DND-41 (cell line): ENCODE measurements at regions not wholly inside any gene's neighbourhood (a gene's known extent, or its start where the extent isn't known, plus 50 kb on each side); places are given as distances from the start of the nearest gene placed in this dataset.

Experiments
- ATAC-seq: fragments of 200-7000 bp; cut with Tn5 transposase; 3 replicates; pipeline ENCODE4 v1.9.1; 2021; ENCODE audit warnings: low read depth; ENCODE audit not compliant: insufficient read depth
- DNase-seq: peaks from one replicate; pipeline ENCODE4 v3.0.0-alpha.2; 2020
- H2AFZ ChIP-seq: 2 replicates; pipeline ENCODE4 v1.6.0; 2012; ENCODE audit warnings: low read depth, low read length
- H3K27ac ChIP-seq: 2 replicates; pipeline ENCODE4 v1.5.1; 2012; ENCODE audit warnings: low read length, inconsistent platforms
- H3K27me3 ChIP-seq: fragments of 200-600 bp; sonication (generic); 2 replicates; pipeline ENCODE4 v1.6.0; 2012; ENCODE audit warnings: low read length, mild to moderate bottlenecking, inconsistent platforms; ENCODE audit not compliant: insufficient read depth, poor library complexity
- H3K36me3 ChIP-seq: 2 replicates; pipeline ENCODE4 v1.5.1; 2012; ENCODE audit warnings: low read length, inconsistent platforms; ENCODE audit not compliant: insufficient read depth
- H3K4me1 ChIP-seq: 2 replicates; pipeline ENCODE4 v1.5.1; 2012; ENCODE audit warnings: mild to moderate bottlenecking, low read length; ENCODE audit not compliant: insufficient read depth
- H3K4me2 ChIP-seq: 2 replicates; pipeline ENCODE4 v1.6.0; 2012; ENCODE audit warnings: mild to moderate bottlenecking, moderate library complexity, low read length, inconsistent platforms; ENCODE audit not compliant: insufficient read depth
- H3K4me3 ChIP-seq, 2 experiments: fragments of 200-600 bp in 1 of 2; shearing (Covaris generic) in 1 of 2; 2 replicates each; pipeline ENCODE4 v1.5.1; 2012 to 2016; ENCODE audit warnings: inconsistent platforms in 2 of 2, low read length in 2 of 2, mild to moderate bottlenecking in 2 of 2, low read depth in 1 of 2, moderate library complexity in 1 of 2
- H3K79me2 ChIP-seq: 2 replicates; pipeline ENCODE4 v1.6.0; 2012; ENCODE audit warnings: low read length, inconsistent platforms; ENCODE audit not compliant: insufficient read depth
- H3K9ac ChIP-seq: 2 replicates; pipeline ENCODE4 v1.6.0; 2012; ENCODE audit warnings: low read depth, mild to moderate bottlenecking, inconsistent platforms, low read length, moderate library complexity
- H3K9me3 ChIP-seq: 2 replicates; pipeline ENCODE4 v1.5.1; 2012; ENCODE audit warnings: low read length, moderate library complexity, mild to moderate bottlenecking, inconsistent platforms; ENCODE audit not compliant: insufficient read depth, severe bottlenecking
- H4K20me1 ChIP-seq: 2 replicates; pipeline ENCODE4 v1.6.0; 2012; ENCODE audit warnings: low read length; ENCODE audit not compliant: insufficient read depth
- EZH2 ChIP-seq: IDR thresholded peaks from 3 replicates; pipeline ENCODE4 v1.6.1; 2012; ENCODE audit warnings: borderline replicate concordance, low read depth, mild to moderate bottlenecking, moderate library complexity, low read length, inconsistent platforms; ENCODE audit not compliant: severe bottlenecking
- TF ChIP-seq, protein P1 (sequence below): IDR thresholded peaks from 2 replicates; pipeline ENCODE4 v1.5.1; 2012; ENCODE audit warnings: borderline replicate concordance, low read length, moderate library complexity, mild to moderate bottlenecking; ENCODE audit not compliant: poor library complexity, severe bottlenecking; ENCODE audit errors: extremely low read depth

DNA sequence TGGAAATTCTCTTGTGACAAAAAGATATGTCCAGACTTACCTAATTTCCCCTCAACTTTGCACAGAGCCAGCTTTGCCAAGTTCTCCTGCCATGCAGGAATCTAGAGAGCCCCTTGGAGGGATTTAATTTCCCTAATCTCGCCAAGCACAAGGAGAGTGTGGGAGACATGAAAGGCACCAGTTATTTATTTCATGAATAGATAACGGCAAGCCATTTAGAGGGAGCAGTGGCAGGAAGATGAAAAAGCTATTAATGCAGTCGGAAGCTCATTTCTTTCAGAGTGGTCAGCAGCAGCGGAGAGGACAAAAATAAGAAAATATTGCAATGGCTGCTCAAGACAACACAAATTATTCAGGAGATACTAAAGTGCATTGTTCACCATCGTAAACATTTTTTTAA is 150.9 kb upstream of the WSCD2 start:
- Histone ChIP-seq H3K4me2 (no peak overlapping the region), H3K9ac (no peak overlapping the region), H4K20me1 (no peaks in the 10 kb centered on the region), H3K27ac (no peak overlapping the region), H3K36me3 (no peaks in the 10 kb centered on the region), H3K4me1 (no peaks in the 10 kb centered on the region), H3K9me3 (no peaks in the 10 kb centered on the region), H3K4me3 (no peak overlapping the region), H2AFZ (no peak overlapping the region), H3K79me2 (no peaks in the 10 kb centered on the region), H3K27me3 (no peaks in the 10 kb centered on the region)
- DNase-seq (no peak), ATAC-seq (no peak)
- no peak for TF ChIP-seq EZH2
- TF ChIP-seq, protein P1, sequence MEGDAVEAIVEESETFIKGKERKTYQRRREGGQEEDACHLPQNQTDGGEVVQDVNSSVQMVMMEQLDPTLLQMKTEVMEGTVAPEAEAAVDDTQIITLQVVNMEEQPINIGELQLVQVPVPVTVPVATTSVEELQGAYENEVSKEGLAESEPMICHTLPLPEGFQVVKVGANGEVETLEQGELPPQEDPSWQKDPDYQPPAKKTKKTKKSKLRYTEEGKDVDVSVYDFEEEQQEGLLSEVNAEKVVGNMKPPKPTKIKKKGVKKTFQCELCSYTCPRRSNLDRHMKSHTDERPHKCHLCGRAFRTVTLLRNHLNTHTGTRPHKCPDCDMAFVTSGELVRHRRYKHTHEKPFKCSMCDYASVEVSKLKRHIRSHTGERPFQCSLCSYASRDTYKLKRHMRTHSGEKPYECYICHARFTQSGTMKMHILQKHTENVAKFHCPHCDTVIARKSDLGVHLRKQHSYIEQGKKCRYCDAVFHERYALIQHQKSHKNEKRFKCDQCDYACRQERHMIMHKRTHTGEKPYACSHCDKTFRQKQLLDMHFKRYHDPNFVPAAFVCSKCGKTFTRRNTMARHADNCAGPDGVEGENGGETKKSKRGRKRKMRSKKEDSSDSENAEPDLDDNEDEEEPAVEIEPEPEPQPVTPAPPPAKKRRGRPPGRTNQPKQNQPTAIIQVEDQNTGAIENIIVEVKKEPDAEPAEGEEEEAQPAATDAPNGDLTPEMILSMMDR: no peak

DNA sequence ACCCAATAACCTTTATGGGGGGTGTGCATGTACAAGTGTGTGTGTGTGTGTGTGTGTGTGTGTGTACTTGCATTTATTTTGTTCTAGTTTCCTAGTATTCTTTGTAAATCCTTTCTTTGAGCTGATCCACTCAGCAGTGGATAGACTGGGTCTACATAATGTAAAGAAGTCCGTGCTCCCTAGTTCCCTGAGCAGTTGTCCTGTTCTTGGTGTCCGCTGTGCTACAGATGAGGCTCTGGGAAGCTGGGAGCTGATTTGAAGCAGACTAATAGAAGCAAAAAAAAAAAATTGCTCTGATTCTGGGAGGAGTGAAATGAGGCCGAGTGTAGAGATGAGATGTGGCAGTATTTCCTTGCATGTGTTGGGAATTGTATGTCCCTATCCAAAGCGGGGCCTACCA is 150.4 kb upstream of the WSCD2 start:
- Histone ChIP-seq H3K36me3 (no peaks in the 10 kb centered on the region), H3K9ac (no peak overlapping the region), H3K4me3 (no peak overlapping the region), H3K27ac (no peak overlapping the region), H4K20me1 (no peaks in the 10 kb centered on the region), H3K4me2 (no peak overlapping the region), H3K79me2 (no peaks in the 10 kb centered on the region), H3K4me1 (no peaks in the 10 kb centered on the region), H3K27me3 (no peaks in the 10 kb centered on the region), H2AFZ (no peak overlapping the region), H3K9me3 (no peaks in the 10 kb centered on the region)
- ATAC-seq: no peak
- DNase-seq: no peak
- TF ChIP-seq, protein P1: no peak
- TF ChIP-seq EZH2: no peak

DNA sequence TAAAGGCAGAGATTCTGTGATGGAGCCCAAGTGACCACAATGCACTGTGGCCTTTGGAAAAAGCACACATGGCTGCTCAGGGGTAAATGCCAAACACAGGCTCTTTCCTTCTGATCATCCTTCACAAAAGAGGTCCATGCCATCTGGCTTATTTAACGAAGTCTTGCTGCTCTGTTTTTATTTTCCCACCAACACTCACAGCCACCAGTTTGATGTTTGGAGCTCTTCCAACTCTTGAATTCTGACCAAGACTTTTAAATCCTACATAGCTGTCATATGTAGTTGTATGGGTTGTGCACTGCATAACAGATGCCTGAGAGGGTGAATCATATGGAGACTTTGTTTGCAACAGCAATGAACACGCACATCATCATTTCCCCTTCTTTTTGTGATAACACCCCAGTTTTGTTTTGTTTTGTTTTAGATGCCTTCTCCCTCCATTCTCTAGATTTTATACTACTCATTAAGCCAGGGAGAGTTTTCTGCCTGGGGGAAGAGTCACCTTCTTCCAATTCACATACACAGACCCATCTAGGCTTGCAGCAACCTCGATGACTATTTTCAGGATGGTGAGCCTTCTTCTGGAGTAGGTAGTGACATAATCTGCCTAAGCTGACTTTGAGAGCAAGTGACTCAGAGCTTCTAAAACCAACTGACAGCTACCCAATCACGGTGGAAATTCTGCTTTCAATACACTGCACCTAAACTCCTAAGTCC is 145.2 kb upstream of the WSCD2 start:
- H3K9ac ChIP-seq: no peak overlapping the region
- H3K9me3 ChIP-seq: no peaks in the 10 kb centered on the region
- H3K27me3 ChIP-seq: no peaks in the 10 kb centered on the region
- no peak overlapping the region for H3K4me3 ChIP-seq
- no peaks in the 10 kb centered on the region for H3K36me3 ChIP-seq
- ATAC-seq (no peak), DNase-seq (no peak)
- H2AFZ ChIP-seq: no peak overlapping the region
- H3K4me1 ChIP-seq: no peaks in the 10 kb centered on the region
- no peak overlapping the region for H3K27ac ChIP-seq
- TF ChIP-seq, protein P1: no peak
- TF ChIP-seq EZH2: no peak
- no peak overlapping the region for H3K4me2 ChIP-seq
- no peaks in the 10 kb centered on the region for H3K79me2 ChIP-seq
- no peaks in the 10 kb centered on the region for H4K20me1 ChIP-seq
